ENCODE measurements at regions not wholly inside any gene's neighbourhood (a gene's known extent, or its start where the extent isn't known, plus 50 kb on each side); places are given as distances from the start of the nearest gene placed in this dataset.
"Not testable (repeated sequence)": the region's sequence is repeated elsewhere in the genome, so short reads cannot be mapped to it uniquely, and the experiment has no call there.

DNA sequence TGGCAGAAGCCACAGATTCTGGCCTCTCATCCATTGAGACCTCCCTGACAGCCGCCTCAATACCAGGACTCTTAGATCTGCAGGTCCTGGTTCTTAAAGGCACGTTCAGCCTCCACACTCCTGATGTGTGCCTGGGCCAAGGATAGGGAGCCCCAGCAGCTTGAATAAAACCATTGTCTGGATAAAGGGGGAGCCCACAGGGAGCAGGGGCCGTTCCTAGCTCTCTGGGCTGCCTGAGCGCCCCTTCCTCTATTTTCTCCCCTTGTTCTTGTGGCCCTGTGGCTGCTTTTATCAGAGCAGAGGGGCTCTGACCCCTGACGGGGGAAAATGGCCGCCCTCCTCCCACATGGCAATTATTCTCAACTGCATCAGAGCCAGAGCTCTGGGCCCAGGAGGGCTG, 200.8 kb downstream of the HUNK start:
- no peak for TF ChIP-seq POLR2A (IDR thresholded peaks at IDR 0.05; ENCODE audit: low read length)
- no peak for TF ChIP-seq ZNF302 (CRISPR knock-in tag; IDR thresholded peaks at IDR 0.05)
- no peak for TF ChIP-seq ZFP36 (IDR thresholded peaks at IDR 0.05; ENCODE audit: borderline replicate concordance, partially characterized antibody)
- TF ChIP-seq HDAC2 (IDR thresholded peaks at IDR 0.05): no peak
- no peak for TF ChIP-seq RNF2 (IDR thresholded peaks at IDR 0.05; ENCODE audit: borderline replicate concordance, low read depth)
- TF ChIP-seq CBX2 (IDR thresholded peaks at IDR 0.05; ENCODE audit: borderline replicate concordance, low read depth): no peak
- no peak for TF ChIP-seq NPAS2 (CRISPR knock-in tag; IDR thresholded peaks at IDR 0.05; ENCODE audit: borderline replicate concordance)
- TF ChIP-seq, protein P1, sequence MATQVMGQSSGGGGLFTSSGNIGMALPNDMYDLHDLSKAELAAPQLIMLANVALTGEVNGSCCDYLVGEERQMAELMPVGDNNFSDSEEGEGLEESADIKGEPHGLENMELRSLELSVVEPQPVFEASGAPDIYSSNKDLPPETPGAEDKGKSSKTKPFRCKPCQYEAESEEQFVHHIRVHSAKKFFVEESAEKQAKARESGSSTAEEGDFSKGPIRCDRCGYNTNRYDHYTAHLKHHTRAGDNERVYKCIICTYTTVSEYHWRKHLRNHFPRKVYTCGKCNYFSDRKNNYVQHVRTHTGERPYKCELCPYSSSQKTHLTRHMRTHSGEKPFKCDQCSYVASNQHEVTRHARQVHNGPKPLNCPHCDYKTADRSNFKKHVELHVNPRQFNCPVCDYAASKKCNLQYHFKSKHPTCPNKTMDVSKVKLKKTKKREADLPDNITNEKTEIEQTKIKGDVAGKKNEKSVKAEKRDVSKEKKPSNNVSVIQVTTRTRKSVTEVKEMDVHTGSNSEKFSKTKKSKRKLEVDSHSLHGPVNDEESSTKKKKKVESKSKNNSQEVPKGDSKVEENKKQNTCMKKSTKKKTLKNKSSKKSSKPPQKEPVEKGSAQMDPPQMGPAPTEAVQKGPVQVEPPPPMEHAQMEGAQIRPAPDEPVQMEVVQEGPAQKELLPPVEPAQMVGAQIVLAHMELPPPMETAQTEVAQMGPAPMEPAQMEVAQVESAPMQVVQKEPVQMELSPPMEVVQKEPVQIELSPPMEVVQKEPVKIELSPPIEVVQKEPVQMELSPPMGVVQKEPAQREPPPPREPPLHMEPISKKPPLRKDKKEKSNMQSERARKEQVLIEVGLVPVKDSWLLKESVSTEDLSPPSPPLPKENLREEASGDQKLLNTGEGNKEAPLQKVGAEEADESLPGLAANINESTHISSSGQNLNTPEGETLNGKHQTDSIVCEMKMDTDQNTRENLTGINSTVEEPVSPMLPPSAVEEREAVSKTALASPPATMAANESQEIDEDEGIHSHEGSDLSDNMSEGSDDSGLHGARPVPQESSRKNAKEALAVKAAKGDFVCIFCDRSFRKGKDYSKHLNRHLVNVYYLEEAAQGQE (IDR thresholded peaks at IDR 0.05): no peak
- 13% methylated on average over 4 of the region's 6 CpGs for WGBS (ENCODE audit: missing lambda C conversion rate)
- FAIRE-seq (no peak), DNase-seq (ENCODE audit: low read depth in 1 of 2, low spot score in 1 of 2) (no peak), ATAC-seq (no peak)
- ChIA-PET POLR2A (no interaction called here), CTCF (no interaction called here)
- H3K4me1 ChIP-seq: no peaks in the 10 kb centered on the region
- H3K4me2 ChIP-seq: no peak overlapping the region
- no peak overlapping the region for H3K4me3 ChIP-seq
- H3K9me3 ChIP-seq: no peaks in the 10 kb centered on the region
- H3K27ac ChIP-seq: no peak overlapping the region

DNA sequence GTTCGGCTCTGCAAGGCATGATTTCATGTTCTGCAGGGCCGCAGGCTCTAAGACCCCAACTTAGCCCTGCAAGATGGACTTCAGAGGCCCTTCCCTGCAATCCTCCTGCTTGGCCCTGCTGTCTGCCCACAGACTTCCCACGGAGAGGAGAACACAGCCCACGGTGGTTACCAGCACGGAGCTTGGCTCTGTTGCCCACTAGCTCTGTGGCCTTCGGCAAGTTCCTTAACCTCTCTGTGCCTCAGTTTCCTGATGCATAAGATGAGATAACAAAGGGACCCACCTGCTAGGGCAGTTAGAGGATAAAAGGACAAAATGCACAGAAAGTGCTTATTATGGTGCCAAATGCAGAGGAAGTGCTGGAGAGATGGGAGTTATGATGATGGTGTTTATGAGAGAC, 200.4 kb downstream of the HUNK start:
- ChIA-PET POLR2A (no interaction called here), CTCF (no interaction called here)
- FAIRE-seq (no peak), DNase-seq (ENCODE audit: low read depth in 1 of 2, low spot score in 1 of 2) (no peak), ATAC-seq (no peak)
- Histone ChIP-seq H3K9me3 (no peaks in the 10 kb centered on the region), H3K4me3 (no peak overlapping the region), H3K4me1 (no peaks in the 10 kb centered on the region), H3K27ac (no peak overlapping the region), H3K4me2 (no peak overlapping the region)
- WGBS (ENCODE audit: missing lambda C conversion rate): 46% methylated on average over 3 of the region's 6 CpGs
- TF ChIP-seq RAD21 (conservative IDR thresholded peaks at IDR 0.05 in 1 of 2, IDR thresholded peaks at IDR 0.05 in 1 of 2): no peak
- no peak for TF ChIP-seq JUNB (IDR thresholded peaks at IDR 0.05)
- TF ChIP-seq, protein P2, sequence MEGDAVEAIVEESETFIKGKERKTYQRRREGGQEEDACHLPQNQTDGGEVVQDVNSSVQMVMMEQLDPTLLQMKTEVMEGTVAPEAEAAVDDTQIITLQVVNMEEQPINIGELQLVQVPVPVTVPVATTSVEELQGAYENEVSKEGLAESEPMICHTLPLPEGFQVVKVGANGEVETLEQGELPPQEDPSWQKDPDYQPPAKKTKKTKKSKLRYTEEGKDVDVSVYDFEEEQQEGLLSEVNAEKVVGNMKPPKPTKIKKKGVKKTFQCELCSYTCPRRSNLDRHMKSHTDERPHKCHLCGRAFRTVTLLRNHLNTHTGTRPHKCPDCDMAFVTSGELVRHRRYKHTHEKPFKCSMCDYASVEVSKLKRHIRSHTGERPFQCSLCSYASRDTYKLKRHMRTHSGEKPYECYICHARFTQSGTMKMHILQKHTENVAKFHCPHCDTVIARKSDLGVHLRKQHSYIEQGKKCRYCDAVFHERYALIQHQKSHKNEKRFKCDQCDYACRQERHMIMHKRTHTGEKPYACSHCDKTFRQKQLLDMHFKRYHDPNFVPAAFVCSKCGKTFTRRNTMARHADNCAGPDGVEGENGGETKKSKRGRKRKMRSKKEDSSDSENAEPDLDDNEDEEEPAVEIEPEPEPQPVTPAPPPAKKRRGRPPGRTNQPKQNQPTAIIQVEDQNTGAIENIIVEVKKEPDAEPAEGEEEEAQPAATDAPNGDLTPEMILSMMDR (IDR thresholded peaks at IDR 0.05): no peak
- TF ChIP-seq HOXB5 (CRISPR knock-in tag; IDR thresholded peaks at IDR 0.05): no peak
- TF ChIP-seq FOXS1 (CRISPR knock-in tag; IDR thresholded peaks at IDR 0.05): no peak
- no peak for TF ChIP-seq HDAC2 (IDR thresholded peaks at IDR 0.05)

DNA sequence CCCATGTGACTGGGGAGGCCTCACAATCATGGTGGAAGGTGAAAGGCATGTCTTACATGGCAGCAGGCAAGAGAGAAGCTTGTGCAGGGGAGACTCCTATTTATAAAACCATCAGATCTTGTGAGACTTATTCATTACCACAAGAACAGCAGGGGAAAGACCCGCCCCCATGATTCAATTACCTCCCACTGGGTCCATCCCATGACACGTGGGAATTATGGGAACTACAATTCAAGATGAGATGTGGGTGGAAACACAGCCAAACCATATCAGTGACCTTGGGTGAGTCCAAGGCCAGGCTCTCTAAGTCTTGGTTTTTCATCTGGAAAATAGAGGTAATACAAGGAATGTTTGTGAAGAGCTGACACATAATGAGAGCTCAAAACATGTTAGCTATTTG, 198.8 kb downstream of the HUNK start:
- CTCF ChIA-PET; H3K4me3 ChIP-seq; ATAC-seq; DNase-seq (ENCODE audit: low read depth in 1 of 2, low spot score in 1 of 2); H3K27ac ChIP-seq; POLR2A ChIA-PET; FAIRE-seq; H3K9me3 ChIP-seq; H3K4me1 ChIP-seq; H3K4me2 ChIP-seq: not testable (repeated sequence)
- 5% methylated on average over 2 of the region's 2 CpGs for WGBS (ENCODE audit: missing lambda C conversion rate)

DNA sequence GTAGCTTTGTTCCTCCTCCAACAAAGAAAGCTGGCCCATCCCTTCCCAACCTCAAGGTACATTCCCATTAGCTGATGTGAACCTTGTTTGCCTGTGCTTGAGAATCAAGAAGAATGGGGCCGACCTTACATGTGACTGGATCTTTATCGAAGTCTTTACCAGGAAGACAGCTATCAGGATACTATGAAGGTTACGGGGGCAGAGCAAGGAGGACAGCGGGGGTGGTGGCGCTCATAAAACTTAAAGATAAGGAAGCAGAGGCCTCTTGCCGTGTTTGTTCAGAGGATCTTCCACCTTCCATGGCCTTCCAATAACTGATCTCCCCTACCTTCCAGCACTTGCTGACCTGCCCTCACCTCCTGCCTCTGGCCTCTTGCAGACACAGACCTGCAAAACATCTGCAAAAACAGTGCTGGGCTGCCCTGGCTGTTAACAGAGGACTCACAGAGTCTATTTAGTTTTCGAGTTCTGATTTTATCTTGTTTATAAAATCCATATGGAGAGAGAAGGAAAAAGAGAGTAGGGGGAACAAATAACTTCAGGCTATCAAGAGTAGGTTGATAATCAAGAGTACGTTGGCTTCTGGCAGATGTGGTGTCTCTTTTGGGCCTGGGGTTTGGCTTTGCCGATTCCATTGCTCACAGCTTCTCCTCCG, 198.0 kb downstream of the HUNK start:
- Histone ChIP-seq H3K4me1 (no peaks in the 10 kb centered on the region), H3K9me3 (no peaks in the 10 kb centered on the region), H3K4me2 (no peak overlapping the region), H3K4me3 (no peak overlapping the region), H3K27ac (no peak overlapping the region)
- ATAC-seq (no peak), FAIRE-seq (no peak), DNase-seq (ENCODE audit: low read depth in 1 of 2, low spot score in 1 of 2) (no peak)
- WGBS (ENCODE audit: missing lambda C conversion rate): 49% methylated on average over 10 of the region's 10 CpGs
- ChIA-PET POLR2A (no interaction called here), CTCF (interaction anchor here (1.0 to 1.1 kb wide), 2 partner anchors 38 to 137 kb away, joined by 3 to 4 read pairs; no protein-coding TSS in a partner anchor)
- TF ChIP-seq FOSL2 (IDR thresholded peaks at IDR 0.05) (no peak), FOSL2 (CRISPR knock-in tag; IDR thresholded peaks at IDR 0.05) (no peak), BHLHE40 (IDR thresholded peaks at IDR 0.05; ENCODE audit: low read depth, low read length) (no peak), FOXS1 (CRISPR knock-in tag; IDR thresholded peaks at IDR 0.05) (no peak), EHMT2 (IDR thresholded peaks at IDR 0.05; ENCODE audit: low read depth) (no peak), RARB (CRISPR knock-in tag; IDR thresholded peaks at IDR 0.05) (no peak), CBX2 (IDR thresholded peaks at IDR 0.05; ENCODE audit: borderline replicate concordance, low read depth) (no peak), TP53 (CRISPR knock-in tag; IDR thresholded peaks at IDR 0.05) (no peak), ESRRA (IDR thresholded peaks at IDR 0.05; ENCODE audit: borderline replicate concordance, low read length) (no peak), CBX8 (IDR thresholded peaks at IDR 0.05) (no peak), HOXB13 (CRISPR knock-in tag; IDR thresholded peaks at IDR 0.05; ENCODE audit: low read depth) (no peak)
- TF ChIP-seq, protein P3, sequence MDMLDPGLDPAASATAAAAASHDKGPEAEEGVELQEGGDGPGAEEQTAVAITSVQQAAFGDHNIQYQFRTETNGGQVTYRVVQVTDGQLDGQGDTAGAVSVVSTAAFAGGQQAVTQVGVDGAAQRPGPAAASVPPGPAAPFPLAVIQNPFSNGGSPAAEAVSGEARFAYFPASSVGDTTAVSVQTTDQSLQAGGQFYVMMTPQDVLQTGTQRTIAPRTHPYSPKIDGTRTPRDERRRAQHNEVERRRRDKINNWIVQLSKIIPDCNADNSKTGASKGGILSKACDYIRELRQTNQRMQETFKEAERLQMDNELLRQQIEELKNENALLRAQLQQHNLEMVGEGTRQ (IDR thresholded peaks at IDR 0.05): no peak
- TF ChIP-seq, protein P2 (IDR thresholded peaks at IDR 0.05): no peak

Data from A549 (cell line).